WERI-Rb-1 (cell line): ENCODE measurements at regions not wholly inside any gene's neighbourhood (a gene's known extent, or its start where the extent isn't known, plus 50 kb on each side); places are given as distances from the start of the nearest gene placed in this dataset.
"Not testable (repeated sequence)": the region's sequence is repeated elsewhere in the genome, so short reads cannot be mapped to it uniquely, and the experiment has no call there.

Source experiments
- DNase-seq: peaks from one replicate; pipeline ENCODE4 v3.0.0-alpha.2; 2020
- H3K27ac ChIP-seq: fragments of 250-450 bp; sonication (Bioruptor Pico); 2 replicates; pipeline ENCODE4 v1.5.1; 2020; ENCODE audit warnings: mild to moderate bottlenecking, moderate library complexity
- H3K27me3 ChIP-seq: fragments of 250-450 bp; sonication (Bioruptor Pico); 2 replicates; pipeline ENCODE4 v1.5.1; 2021; ENCODE audit warnings: mild to moderate bottlenecking, low read depth, moderate library complexity; ENCODE audit not compliant: insufficient read depth, severe bottlenecking
- H3K36me3 ChIP-seq: fragments of 250-450 bp; sonication (Bioruptor Pico); 2 replicates; pipeline ENCODE4 v1.5.1; 2020; ENCODE audit warnings: mild to moderate bottlenecking, moderate library complexity
- H3K4me3 ChIP-seq: 2 replicates; pipeline ENCODE4 v1.5.1; 2011; ENCODE audit warnings: low read depth, mild to moderate bottlenecking, control low read depth, low read length
- H3K9me3 ChIP-seq: fragments of 250-450 bp; sonication (Bioruptor Pico); 2 replicates; pipeline ENCODE4 v1.5.1; 2021; ENCODE audit warnings: mild to moderate bottlenecking, moderate library complexity; ENCODE audit not compliant: severe bottlenecking
- CTCF ChIP-seq: IDR thresholded peaks from 2 replicates; pipeline ENCODE4 v1.5.1; 2011; ENCODE audit warnings: low read depth, mild to moderate bottlenecking, control low read depth, inconsistent platforms, low read length

- Histone ChIP-seq H3K36me3 (no peaks in the 10 kb centered on the region), H3K9me3 (no peaks in the 10 kb centered on the region), H3K27me3 (no peaks in the 10 kb centered on the region), H3K4me3 (no peak overlapping the region), H3K27ac (no peak overlapping the region)
- TF ChIP-seq CTCF, result no peak
- DNase-seq, result no peak
Observed at GRCh38 chr4:156111686-156112085, 158.0 kb upstream of the CTSO start.

- Histone ChIP-seq H3K9me3 (no peaks in the 10 kb centered on the region), H3K36me3 (no peaks in the 10 kb centered on the region), H3K4me3 (no peak overlapping the region; the same call in 1 of the 2 replicates), H3K27me3 (no peaks in the 10 kb centered on the region), H3K27ac (no peak overlapping the region)
- TF ChIP-seq CTCF, result peak; percentile 52
- DNase-seq, result peak; percentile 70
Observed at GRCh38 chr4:156109943-156110900, 156.6 kb upstream of the CTSO start.

- not testable (repeated sequence) for DNase-seq, H3K36me3 ChIP-seq, H3K9me3 ChIP-seq, H3K27me3 ChIP-seq, H3K4me3 ChIP-seq, H3K27ac ChIP-seq
Observed at GRCh38 chr4:156109087-156109486, 155.4 kb upstream of the CTSO start.

GRCh38 chr4:156103311-156103710 lies 149.6 kb upstream of the CTSO start:
- no peak for DNase-seq
- no peaks in the 10 kb centered on the region for H3K36me3 ChIP-seq
- H3K4me3 ChIP-seq, result no peak overlapping the region
- no peak for TF ChIP-seq CTCF
- no peaks in the 10 kb centered on the region for H3K27me3 ChIP-seq
- no peaks in the 10 kb centered on the region for H3K9me3 ChIP-seq
- no peak overlapping the region for H3K27ac ChIP-seq

GRCh38 chr4:156102411-156102810 lies 148.7 kb upstream of the CTSO start:
- H3K4me3 ChIP-seq, result no peak overlapping the region
- no peak overlapping the region for H3K27ac ChIP-seq
- H3K9me3 ChIP-seq, result no peaks in the 10 kb centered on the region
- no peak for TF ChIP-seq CTCF
- no peak for DNase-seq
- no peaks in the 10 kb centered on the region for H3K36me3 ChIP-seq
- H3K27me3 ChIP-seq, result no peaks in the 10 kb centered on the region

GRCh38 chr4:156101571-156101970 lies 147.9 kb upstream of the CTSO start:
- no peak for TF ChIP-seq CTCF
- Histone ChIP-seq H3K9me3 (no peaks in the 10 kb centered on the region), H3K27me3 (no peaks in the 10 kb centered on the region), H3K27ac (no peak overlapping the region), H3K4me3 (no peak overlapping the region), H3K36me3 (no peaks in the 10 kb centered on the region)
- no peak for DNase-seq
